H9 (cell line): ENCODE measurements at regions not wholly inside any gene's neighbourhood (a gene's known extent, or its start where the extent isn't known, plus 50 kb on each side); places are given as distances from the start of the nearest gene placed in this dataset.

ENCODE experiments used
- DNase-seq: peaks from one replicate; pipeline ENCODE4 v3.0.0-alpha.2; 2017
- H2AFZ ChIP-seq: one replicate; pipeline ENCODE4 v1.6.1; 2013; ENCODE audit warnings: mild to moderate bottlenecking, low read length, control low read depth, moderate library complexity
- H2AK5ac ChIP-seq: 2 replicates; pipeline ENCODE4 v1.6.1; 2013; ENCODE audit warnings: low read length, control low read depth, mixed read lengths; ENCODE audit not compliant: insufficient read length
- H2BK120ac ChIP-seq: one replicate; pipeline ENCODE4 v1.6.1; 2013; ENCODE audit warnings: low read depth, mild to moderate bottlenecking, low read length, control low read depth, inconsistent platforms; ENCODE audit not compliant: poor library complexity, severe bottlenecking
- H2BK12ac ChIP-seq: 2 replicates; pipeline ENCODE4 v1.6.1; 2013; ENCODE audit warnings: low read length, control low read depth, mixed read lengths, low read depth; ENCODE audit not compliant: insufficient read length
- H2BK15ac ChIP-seq: 2 replicates; pipeline ENCODE4 v1.6.1; 2013; ENCODE audit warnings: low read depth, low read length, control low read depth
- H2BK20ac ChIP-seq: one replicate; pipeline ENCODE4 v1.6.1; 2013; ENCODE audit warnings: low read depth, mild to moderate bottlenecking, low read length, control low read depth, inconsistent platforms; ENCODE audit not compliant: poor library complexity, severe bottlenecking
- H2BK5ac ChIP-seq: 2 replicates; pipeline ENCODE4 v1.6.1; 2013; ENCODE audit warnings: low read length, control low read depth, mixed read lengths; ENCODE audit not compliant: insufficient read length
- H3K14ac ChIP-seq: 2 replicates; pipeline ENCODE4 v1.6.1; 2013; ENCODE audit warnings: low read length, control low read depth; ENCODE audit not compliant: insufficient read depth
- H3K18ac ChIP-seq: 2 replicates; pipeline ENCODE4 v1.6.1; 2013; ENCODE audit warnings: low read depth, mild to moderate bottlenecking, mixed read lengths, low read length, control low read depth; ENCODE audit not compliant: insufficient read length
- H3K23ac ChIP-seq: 2 replicates; pipeline ENCODE4 v1.6.1; 2013; ENCODE audit warnings: low read length, control low read depth, mixed read lengths, low read depth; ENCODE audit not compliant: insufficient read length
- H3K23me2 ChIP-seq: 2 replicates; pipeline ENCODE4 v1.6.1; 2013; ENCODE audit warnings: low read depth, mild to moderate bottlenecking, mixed read lengths, low read length, control low read depth; ENCODE audit not compliant: insufficient read length, poor library complexity, severe bottlenecking
- H3K27ac ChIP-seq: 2 replicates; pipeline ENCODE4 v1.5.1; 2013; ENCODE audit warnings: low read length, control low read depth, mixed read lengths, low read depth; ENCODE audit not compliant: insufficient read length
- H3K27me3 ChIP-seq: 2 replicates; pipeline ENCODE4 v1.6.1; 2013; ENCODE audit warnings: low read length, control low read depth, inconsistent platforms; ENCODE audit not compliant: insufficient read depth
- H3K4ac ChIP-seq: 2 replicates; pipeline ENCODE4 v1.6.1; 2013; ENCODE audit warnings: low read depth, mild to moderate bottlenecking, control low read depth, inconsistent platforms, low read length, moderate library complexity
- H3K4me1 ChIP-seq: 2 replicates; pipeline ENCODE4 v1.6.1; 2013; ENCODE audit warnings: low read length, control low read depth, inconsistent platforms; ENCODE audit not compliant: insufficient read depth
- H3K4me2 ChIP-seq: 2 replicates; pipeline ENCODE4 v1.6.1; 2013; ENCODE audit warnings: low read length, control low read depth, mixed read lengths; ENCODE audit not compliant: insufficient read length, insufficient read depth
- H3K56ac ChIP-seq: 2 replicates; pipeline ENCODE4 v1.6.1; 2013; ENCODE audit warnings: low read depth, mild to moderate bottlenecking, mixed read lengths, low read length, control low read depth; ENCODE audit not compliant: insufficient read length
- H3K79me1 ChIP-seq: 2 replicates; pipeline ENCODE4 v1.6.1; 2013; ENCODE audit warnings: low read depth, mild to moderate bottlenecking, moderate library complexity, low read length, control low read depth, inconsistent platforms; ENCODE audit not compliant: insufficient read depth, poor library complexity, severe bottlenecking
- H3K79me2 ChIP-seq: 2 replicates; pipeline ENCODE4 v1.6.1; 2013; ENCODE audit warnings: low read length, control low read depth, inconsistent platforms; ENCODE audit not compliant: insufficient read depth
- H3K9ac ChIP-seq: 2 replicates; pipeline ENCODE4 v1.6.1; 2013; ENCODE audit warnings: low read length, control low read depth, mixed read lengths; ENCODE audit not compliant: insufficient read length; ENCODE audit errors: extremely low read depth
- H3K9me3 ChIP-seq: one replicate; pipeline ENCODE4 v1.6.1; 2013; ENCODE audit warnings: low read depth, low read length, inconsistent platforms; ENCODE audit not compliant: control insufficient read depth
- H3T11ph ChIP-seq: one replicate; pipeline ENCODE4 v1.6.1; 2013; ENCODE audit warnings: mild to moderate bottlenecking, low read length, control low read depth, inconsistent platforms
- H4K20me1 ChIP-seq: one replicate; pipeline ENCODE4 v1.6.1; 2013; ENCODE audit not compliant: control insufficient read depth, insufficient read length, insufficient read depth
- H4K5ac ChIP-seq: 2 replicates; pipeline ENCODE4 v1.6.1; 2013; ENCODE audit warnings: low read depth, mild to moderate bottlenecking, mixed read lengths, low read length, control low read depth; ENCODE audit not compliant: insufficient read length
- H4K8ac ChIP-seq: replicated peaks from 2 replicates; pipeline ENCODE4 v1.6.1; 2013; ENCODE audit warnings: low read length, control low read depth, mixed read lengths, low read depth; ENCODE audit not compliant: insufficient read length
- H4K91ac ChIP-seq: 2 replicates; pipeline ENCODE4 v1.6.1; 2013; ENCODE audit warnings: low read depth, mild to moderate bottlenecking, moderate library complexity, mixed read lengths, low read length, control low read depth; ENCODE audit not compliant: insufficient read length
- H3K27ac Mint-ChIP-seq, 3 experiments: 2 replicates in 2 of 3; 3 replicates in 1 of 3; pipeline ENCODE4 v1.8.0; 2020 to 2021; ENCODE audit warnings: mixed read lengths in 3 of 3, mild to moderate bottlenecking in 1 of 3, moderate library complexity in 1 of 3
- H3K27me3 Mint-ChIP-seq: 2 replicates; pipeline ENCODE4 v1.8.0; 2021; ENCODE audit warnings: low read depth, mild to moderate bottlenecking, moderate library complexity, mixed read lengths
- H3K36me3 Mint-ChIP-seq, 3 experiments: 2 replicates in 2 of 3; 3 replicates in 1 of 3; pipeline ENCODE4 v1.8.0; 2020 to 2021; ENCODE audit warnings: low read depth in 3 of 3, mixed read lengths in 3 of 3; ENCODE audit not compliant: insufficient read depth in 1 of 3
- H3K4me1 Mint-ChIP-seq, 2 experiments: 2 replicates each; pipeline ENCODE4 v1.8.0; 2020; ENCODE audit warnings: mixed read lengths in 2 of 2
- H3K4me3 Mint-ChIP-seq, 2 experiments: 2 replicates in 1 of 2; 3 replicates in 1 of 2; pipeline ENCODE4 v1.8.0; 2020 to 2021; ENCODE audit warnings: mild to moderate bottlenecking in 2 of 2, mixed read lengths in 2 of 2, moderate library complexity in 1 of 2
- H3K9me3 Mint-ChIP-seq, 2 experiments: 2 replicates in 1 of 2; 3 replicates in 1 of 2; pipeline ENCODE4 v1.8.0; 2020; ENCODE audit warnings: mild to moderate bottlenecking in 2 of 2, mixed read lengths in 2 of 2, moderate library complexity in 1 of 2
- WGBS: extraction: QIAGEN DNeasy Blood & Tissue Kit; methylation state at CpG from one replicate; pipeline ENCODE4 v1.1.7; 2013; ENCODE audit warnings: missing lambda C conversion rate, low lambda C conversion rate, mixed read lengths; ENCODE audit not compliant: insufficient read length; ENCODE audit errors: extremely low coverage; 5-methylcytosine and 5-hydroxymethylcytosine counted together
- TF ChIP-seq, protein P1 (sequence below): fragments of 200-600 bp; sonication (generic); conservative IDR thresholded peaks from 3 replicates; pipeline ENCODE4 v1.8.0; 2021; ENCODE audit warnings: antibody characterized with exemption, mild to moderate bottlenecking

DNA sequence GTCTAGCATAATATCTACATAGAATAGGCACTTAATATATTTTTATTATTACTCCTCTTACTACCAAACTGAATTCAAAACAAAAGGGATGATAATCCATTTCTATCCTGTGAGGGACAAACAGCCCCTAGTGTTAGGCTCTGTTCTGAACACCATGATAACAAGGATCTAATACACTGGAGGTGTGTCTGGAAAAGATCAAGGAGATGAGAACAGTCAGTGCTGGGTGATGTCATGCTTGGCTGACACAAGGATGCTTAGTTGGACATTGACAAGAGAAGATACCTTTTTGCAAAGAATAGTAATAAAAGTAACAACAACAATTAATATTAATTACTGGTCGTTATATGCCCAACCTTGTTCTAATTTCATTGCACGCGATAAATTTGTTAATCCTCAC lies 458.7 kb downstream of the EBF1 start:
- Histone ChIP-seq H3K27ac (no peak overlapping the region), H4K91ac (no peak overlapping the region), H3K14ac (no peak overlapping the region), H2BK5ac (no peak overlapping the region), H3K79me2 (no peaks in the 10 kb centered on the region), H3K56ac (no peak overlapping the region), H3K23ac (no peak overlapping the region), H4K8ac (no peak overlapping the region), H2BK12ac (no peak overlapping the region), H3K4me1 (no peaks in the 10 kb centered on the region), H4K20me1 (no peaks in the 10 kb centered on the region), H3T11ph (no peak overlapping the region), H2AFZ (no peak overlapping the region), H2BK15ac (no peak overlapping the region), H4K5ac (no peak overlapping the region), H2BK20ac (no peak overlapping the region), H3K9ac (no peak overlapping the region), H3K9me3 (no peaks in the 10 kb centered on the region), H3K4me2 (no peak overlapping the region), H3K79me1 (no peaks in the 10 kb centered on the region), H2AK5ac (no peak overlapping the region), H3K27me3 (no peaks in the 10 kb centered on the region), H3K18ac (no peak overlapping the region), H3K4ac (no peak overlapping the region), H2BK120ac (no peak overlapping the region), H3K23me2 (no peaks in the 10 kb centered on the region)
- H3K9me3 Mint-ChIP-seq: no peaks in the 10 kb centered on the region
- TF ChIP-seq, protein P1, sequence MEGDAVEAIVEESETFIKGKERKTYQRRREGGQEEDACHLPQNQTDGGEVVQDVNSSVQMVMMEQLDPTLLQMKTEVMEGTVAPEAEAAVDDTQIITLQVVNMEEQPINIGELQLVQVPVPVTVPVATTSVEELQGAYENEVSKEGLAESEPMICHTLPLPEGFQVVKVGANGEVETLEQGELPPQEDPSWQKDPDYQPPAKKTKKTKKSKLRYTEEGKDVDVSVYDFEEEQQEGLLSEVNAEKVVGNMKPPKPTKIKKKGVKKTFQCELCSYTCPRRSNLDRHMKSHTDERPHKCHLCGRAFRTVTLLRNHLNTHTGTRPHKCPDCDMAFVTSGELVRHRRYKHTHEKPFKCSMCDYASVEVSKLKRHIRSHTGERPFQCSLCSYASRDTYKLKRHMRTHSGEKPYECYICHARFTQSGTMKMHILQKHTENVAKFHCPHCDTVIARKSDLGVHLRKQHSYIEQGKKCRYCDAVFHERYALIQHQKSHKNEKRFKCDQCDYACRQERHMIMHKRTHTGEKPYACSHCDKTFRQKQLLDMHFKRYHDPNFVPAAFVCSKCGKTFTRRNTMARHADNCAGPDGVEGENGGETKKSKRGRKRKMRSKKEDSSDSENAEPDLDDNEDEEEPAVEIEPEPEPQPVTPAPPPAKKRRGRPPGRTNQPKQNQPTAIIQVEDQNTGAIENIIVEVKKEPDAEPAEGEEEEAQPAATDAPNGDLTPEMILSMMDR: no peak
- H3K4me3 Mint-ChIP-seq: no peak overlapping the region
- no CpG with 5 or more reads among the region's 3 CpGs for WGBS
- H3K36me3 Mint-ChIP-seq: no peaks in the 10 kb centered on the region
- peaks cover 10 to 11% of the 10 kb centered on the region in 2 experiments for H3K4me1 Mint-ChIP-seq
- no peak for DNase-seq
- no peak overlapping the region; a peak in 1 of 7 replicates for H3K27ac Mint-ChIP-seq
- H3K27me3 Mint-ChIP-seq: no peaks in the 10 kb centered on the region
